Central memory CD8-positive, alpha-beta T cell (primary cell): ENCODE measurements at regions not wholly inside any gene's neighbourhood (a gene's known extent, or its start where the extent isn't known, plus 50 kb on each side); places are given as distances from the start of the nearest gene placed in this dataset.

ENCODE experiments used
- ATAC-seq: fragments of 150-1000 bp; cut with Tn5 transposase; replicated peaks from 2 replicates; pipeline ENCODE4 v1.10.0; 2022; ENCODE audit warnings: mild to moderate bottlenecking, moderate FRiP score, moderate number of reproducible peaks; ENCODE audit not compliant: poor library complexity, severe bottlenecking; ENCODE audit errors: extremely low read depth
- DNase-seq, 2 donors: peaks; one replicate each; pipeline ENCODE4 v3.0.0; 2021; ENCODE audit warnings: low spot score in 2 of 2
- H3K27ac Mint-ChIP-seq: one replicate; pipeline ENCODE4 v1.8.0; 2022; ENCODE audit warnings: low read depth, mild to moderate bottlenecking, moderate library complexity, mixed read lengths
- H3K27me3 Mint-ChIP-seq: one replicate; pipeline ENCODE4 v1.8.0; 2022; ENCODE audit warnings: mixed read lengths
- H3K36me3 Mint-ChIP-seq: one replicate; pipeline ENCODE4 v1.8.0; 2022; ENCODE audit warnings: mild to moderate bottlenecking, moderate library complexity, mixed read lengths; ENCODE audit not compliant: insufficient read depth
- H3K4me1 Mint-ChIP-seq: one replicate; pipeline ENCODE4 v1.8.0; 2022; ENCODE audit warnings: mixed read lengths
- H3K4me3 Mint-ChIP-seq: one replicate; pipeline ENCODE4 v1.8.0; 2022; ENCODE audit warnings: mild to moderate bottlenecking, moderate library complexity, mixed read lengths
- H3K9me3 Mint-ChIP-seq: one replicate; pipeline ENCODE4 v1.8.0; 2022; ENCODE audit warnings: mixed read lengths

DNA sequence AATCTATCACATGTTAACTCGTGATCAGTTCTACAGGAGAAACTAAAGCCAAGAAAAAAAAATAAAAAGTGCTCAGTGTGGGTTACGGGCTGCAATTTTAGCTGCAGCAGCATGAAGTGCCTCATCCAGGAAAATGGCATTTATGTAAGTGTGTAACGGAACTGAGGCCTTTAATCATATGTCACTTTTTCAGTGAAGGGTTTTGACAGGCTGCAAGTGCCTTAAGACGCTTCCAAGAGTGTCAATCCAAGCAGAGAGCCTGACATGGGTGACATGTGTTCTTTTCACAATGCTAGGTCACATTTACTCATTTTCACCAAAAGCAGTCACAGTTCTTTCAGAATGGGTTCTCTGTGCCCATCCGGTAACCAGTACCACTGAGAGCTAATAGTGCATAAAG lies 604.6 kb downstream of the RAB28 start:
- H3K27me3 Mint-ChIP-seq = no peaks in the 10 kb centered on the region
- H3K4me1 Mint-ChIP-seq = no peaks in the 10 kb centered on the region
- H3K27ac Mint-ChIP-seq = no peak overlapping the region
- no peak overlapping the region for H3K4me3 Mint-ChIP-seq
- ATAC-seq = no peak
- H3K36me3 Mint-ChIP-seq = peaks cover 2% of the 10 kb centered on the region
- DNase-seq = no peak
- peaks cover 9% of the 10 kb centered on the region for H3K9me3 Mint-ChIP-seq

DNA sequence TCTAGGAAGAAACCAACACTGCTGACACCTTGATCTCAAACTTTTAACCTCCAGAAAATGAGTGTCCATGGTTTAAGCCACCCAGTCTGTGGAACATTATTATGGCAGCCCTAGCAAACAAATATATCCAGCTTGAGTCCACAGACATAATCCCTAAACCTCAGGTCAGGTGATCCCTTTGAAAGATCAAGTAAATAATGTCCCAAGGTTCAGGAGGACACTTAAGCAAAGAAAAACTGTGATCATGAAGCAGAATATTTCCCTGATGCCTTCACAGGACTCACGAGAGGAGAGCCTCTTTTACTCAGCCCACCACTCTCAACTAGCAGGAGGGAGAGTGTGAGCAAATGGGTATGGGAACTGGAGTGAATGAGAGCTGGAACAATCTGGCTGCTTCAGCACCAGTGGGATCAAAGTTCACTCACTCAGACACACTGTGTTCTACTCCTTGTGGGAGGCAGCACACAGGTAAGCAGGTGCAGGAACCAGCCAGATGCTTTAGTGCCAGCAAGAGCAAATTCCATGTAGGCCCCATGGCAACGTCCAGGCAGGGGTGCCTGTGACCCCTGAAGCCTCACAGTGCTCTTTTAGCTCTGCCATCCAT lies 608.4 kb downstream of the RAB28 start:
- no peak for DNase-seq

DNA sequence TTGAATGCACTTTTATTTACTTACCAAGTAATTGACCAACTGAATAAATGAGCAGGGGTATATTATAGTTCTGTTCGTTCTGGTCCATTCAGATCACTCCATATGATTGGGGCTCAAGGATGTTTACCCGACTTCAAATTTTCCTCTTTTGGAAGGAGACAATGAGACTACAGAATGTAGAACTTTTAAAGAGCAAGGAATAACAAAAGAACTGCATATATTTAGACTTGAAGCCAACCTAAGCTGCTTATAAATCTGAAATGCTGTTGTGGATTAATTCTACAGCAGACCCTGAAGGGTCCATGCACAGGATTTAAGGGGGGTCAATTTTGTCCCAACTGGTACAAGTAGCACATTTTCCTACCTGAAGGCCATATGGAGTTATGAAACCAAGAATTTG lies 610.8 kb downstream of the RAB28 start:
- no peak for DNase-seq
- H3K4me1 Mint-ChIP-seq = no peaks in the 10 kb centered on the region
- no peak overlapping the region for H3K4me3 Mint-ChIP-seq
- H3K27me3 Mint-ChIP-seq = no peaks in the 10 kb centered on the region
- no peaks in the 10 kb centered on the region for H3K36me3 Mint-ChIP-seq
- H3K9me3 Mint-ChIP-seq = peaks cover 10% of the 10 kb centered on the region
- H3K27ac Mint-ChIP-seq = no peak overlapping the region
- no peak for ATAC-seq

More for the DNA sequence above, 608.4 kb downstream of the RAB28 start:
- Mint-ChIP-seq H3K36me3 (no peaks in the 10 kb centered on the region), H3K9me3 (peaks cover 9% of the 10 kb centered on the region), H3K27me3 (no peaks in the 10 kb centered on the region), H3K4me3 (no peak overlapping the region), H3K4me1 (no peaks in the 10 kb centered on the region), H3K27ac (no peak overlapping the region)
- ATAC-seq = no peak

DNA sequence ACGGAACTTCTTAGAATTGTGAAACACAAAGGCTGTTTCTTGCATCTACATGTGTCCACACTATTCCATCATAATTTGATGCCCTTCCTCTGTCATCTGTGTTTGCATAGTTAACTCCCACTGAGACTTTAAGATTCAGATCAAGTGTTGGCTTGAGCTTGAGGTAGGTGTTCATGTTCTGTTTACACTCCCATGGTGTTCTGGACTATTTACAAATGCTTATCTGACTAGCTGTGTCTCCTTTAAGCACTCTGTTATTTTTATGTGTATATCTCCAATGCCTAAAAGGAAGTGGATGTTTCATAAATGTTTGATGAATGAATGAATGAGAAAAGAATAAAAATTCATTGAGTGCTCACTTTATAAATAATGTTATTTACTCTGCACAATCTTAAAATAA lies 622.7 kb downstream of the RAB28 start:
- no peaks in the 10 kb centered on the region for H3K4me1 Mint-ChIP-seq
- no peaks in the 10 kb centered on the region for H3K27me3 Mint-ChIP-seq
- no peaks in the 10 kb centered on the region for H3K9me3 Mint-ChIP-seq
- no peak overlapping the region for H3K27ac Mint-ChIP-seq
- DNase-seq (no peak), ATAC-seq (no peak)
- H3K36me3 Mint-ChIP-seq = no peaks in the 10 kb centered on the region
- H3K4me3 Mint-ChIP-seq = no peak overlapping the region

DNA sequence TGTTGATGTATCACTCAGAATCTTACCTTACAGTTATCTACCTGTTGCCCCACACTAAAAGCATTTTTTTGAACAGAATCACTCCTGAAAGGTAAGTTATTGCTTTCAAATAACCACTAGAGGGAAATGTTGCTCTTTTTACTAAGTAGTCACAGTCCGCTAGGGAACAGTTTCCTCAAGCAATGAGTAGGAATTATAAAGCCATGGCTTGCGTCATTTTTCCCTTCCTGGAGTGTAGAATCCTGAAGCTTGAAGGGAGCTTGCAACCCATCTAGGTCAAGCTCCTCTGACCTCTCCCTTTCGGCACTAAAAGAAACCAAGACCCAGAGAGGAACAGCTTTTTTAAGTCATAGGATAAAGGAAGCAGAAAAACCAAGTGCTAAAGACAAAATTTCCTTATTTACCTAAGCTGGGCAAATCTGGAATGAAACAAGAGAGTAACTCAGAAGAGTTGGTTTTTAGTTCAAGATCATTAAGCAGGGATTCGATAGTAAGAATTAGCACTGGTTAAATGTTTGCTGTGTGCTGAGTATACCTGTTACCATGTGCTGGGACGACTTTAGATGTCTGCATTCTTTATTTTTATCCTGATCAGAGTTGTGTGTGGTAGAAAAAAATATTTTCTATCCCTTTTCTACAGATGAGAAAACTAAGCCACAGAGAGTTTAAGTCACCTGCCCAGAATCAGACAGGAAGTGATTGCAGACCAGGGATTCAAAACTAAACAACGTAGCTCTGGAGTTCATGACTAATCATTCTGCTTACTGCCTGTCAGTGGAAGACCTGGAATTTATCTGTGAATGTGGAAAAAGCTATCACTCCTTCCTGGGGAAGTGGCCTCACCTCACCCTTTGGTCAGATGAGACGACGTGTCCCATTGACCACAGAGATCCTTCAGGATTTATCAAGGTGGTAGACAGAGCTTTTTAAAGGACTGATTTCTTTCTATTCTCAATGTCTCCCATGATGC lies 631.5 kb downstream of the RAB28 start:
- no peaks in the 10 kb centered on the region for H3K4me1 Mint-ChIP-seq
- H3K4me3 Mint-ChIP-seq = no peak overlapping the region
- H3K36me3 Mint-ChIP-seq = no peaks in the 10 kb centered on the region
- H3K27ac Mint-ChIP-seq = no peak overlapping the region
- no peaks in the 10 kb centered on the region for H3K9me3 Mint-ChIP-seq
- DNase-seq = no peak
- H3K27me3 Mint-ChIP-seq = no peaks in the 10 kb centered on the region
- no peak for ATAC-seq

DNA sequence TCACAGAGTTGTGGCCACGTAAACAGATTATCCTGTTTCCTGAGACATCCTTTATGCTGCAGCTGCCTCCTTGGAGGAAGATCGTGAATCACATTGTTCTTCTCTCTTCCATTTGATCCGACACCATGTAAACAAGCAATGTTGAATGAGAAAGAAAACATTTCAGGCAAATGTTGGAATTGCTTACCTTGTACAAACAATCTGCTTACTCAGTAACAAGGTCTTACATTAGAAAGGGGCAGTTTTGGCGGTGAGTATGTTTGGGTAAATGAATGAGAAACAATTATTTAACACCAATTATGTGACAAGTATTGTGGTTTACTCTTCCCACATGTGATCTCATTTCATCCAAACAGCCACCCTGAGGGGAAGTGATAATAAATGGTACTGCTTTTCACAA lies 637.8 kb downstream of the RAB28 start:
- ATAC-seq = no peak
- Mint-ChIP-seq H3K4me1 (no peaks in the 10 kb centered on the region), H3K27ac (no peak overlapping the region), H3K4me3 (no peak overlapping the region), H3K9me3 (no peaks in the 10 kb centered on the region), H3K27me3 (no peaks in the 10 kb centered on the region), H3K36me3 (peaks cover 3% of the 10 kb centered on the region)
- DNase-seq = no peak

DNA sequence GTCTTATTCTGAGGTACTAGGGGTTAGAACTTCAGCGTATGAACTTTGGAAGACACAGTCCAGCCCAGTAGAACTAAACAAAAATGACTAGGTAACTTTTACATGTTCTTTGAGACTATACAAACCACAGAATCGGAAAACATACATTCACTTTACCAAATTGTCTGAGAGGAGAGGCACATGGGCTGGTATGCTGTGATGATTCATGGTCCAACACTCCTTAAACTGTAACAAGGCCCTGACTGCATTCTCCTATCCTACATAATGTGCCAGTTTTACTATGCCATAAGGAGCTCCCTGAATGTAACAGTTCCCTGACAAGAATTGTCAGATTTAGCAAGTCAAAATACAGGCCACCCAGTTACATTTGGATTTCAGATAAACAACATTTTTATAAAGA lies 640.0 kb downstream of the RAB28 start:
- Mint-ChIP-seq H3K27me3 (no peaks in the 10 kb centered on the region), H3K4me1 (no peaks in the 10 kb centered on the region), H3K4me3 (no peak overlapping the region), H3K36me3 (peaks cover 3% of the 10 kb centered on the region), H3K27ac (no peak overlapping the region), H3K9me3 (peaks cover 5% of the 10 kb centered on the region)
- ATAC-seq (no peak), DNase-seq (no peak)

DNA sequence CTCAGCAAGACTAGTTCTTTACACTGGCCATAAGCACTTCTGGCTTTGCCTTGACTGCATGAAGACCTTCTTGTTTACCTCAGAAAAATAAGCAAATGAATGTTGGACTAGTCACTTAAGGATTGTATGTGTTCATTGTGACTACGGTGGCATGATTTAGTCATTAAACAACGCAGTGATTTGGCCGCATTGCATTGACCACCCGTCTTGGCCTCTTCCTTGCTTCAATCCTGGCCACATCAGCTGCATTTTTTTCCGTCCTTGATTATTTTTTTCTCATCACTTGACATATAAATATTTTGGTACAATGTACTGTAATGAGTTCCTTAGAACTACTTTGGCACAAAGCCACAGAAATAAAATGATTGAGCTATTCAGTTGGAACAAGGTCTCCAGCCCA lies 656.2 kb downstream of the RAB28 start:
- ATAC-seq = no peak
- H3K4me3 Mint-ChIP-seq = no peak overlapping the region
- DNase-seq = no peak
- no peaks in the 10 kb centered on the region for H3K4me1 Mint-ChIP-seq
- no peaks in the 10 kb centered on the region for H3K36me3 Mint-ChIP-seq
- no peaks in the 10 kb centered on the region for H3K27me3 Mint-ChIP-seq
- H3K27ac Mint-ChIP-seq = no peak overlapping the region
- H3K9me3 Mint-ChIP-seq = peaks cover 11% of the 10 kb centered on the region

DNA sequence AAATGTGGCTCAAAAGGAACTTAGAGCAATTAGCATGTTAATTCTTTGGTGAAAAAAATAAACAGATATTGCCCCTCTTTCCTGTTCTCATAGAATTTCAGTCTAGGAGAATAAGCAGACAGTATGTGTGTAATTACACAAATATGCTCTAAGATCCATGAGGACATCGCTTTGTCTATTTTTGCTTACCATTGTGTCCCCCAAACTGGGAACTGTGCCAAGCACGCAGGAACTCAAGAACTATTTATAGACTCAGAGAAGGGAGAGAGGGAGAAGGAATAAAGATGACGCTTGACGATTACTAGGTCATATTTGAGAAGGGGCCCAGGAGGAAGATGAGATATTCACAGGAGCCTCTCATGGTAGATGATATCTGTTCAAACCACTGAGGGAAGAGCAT lies 692.6 kb downstream of the RAB28 start:
- Mint-ChIP-seq H3K9me3 (peaks cover 17% of the 10 kb centered on the region), H3K4me3 (no peak overlapping the region), H3K36me3 (no peaks in the 10 kb centered on the region), H3K27me3 (no peaks in the 10 kb centered on the region), H3K4me1 (no peaks in the 10 kb centered on the region), H3K27ac (no peak overlapping the region)
- DNase-seq = no peak
- no peak for ATAC-seq

DNA sequence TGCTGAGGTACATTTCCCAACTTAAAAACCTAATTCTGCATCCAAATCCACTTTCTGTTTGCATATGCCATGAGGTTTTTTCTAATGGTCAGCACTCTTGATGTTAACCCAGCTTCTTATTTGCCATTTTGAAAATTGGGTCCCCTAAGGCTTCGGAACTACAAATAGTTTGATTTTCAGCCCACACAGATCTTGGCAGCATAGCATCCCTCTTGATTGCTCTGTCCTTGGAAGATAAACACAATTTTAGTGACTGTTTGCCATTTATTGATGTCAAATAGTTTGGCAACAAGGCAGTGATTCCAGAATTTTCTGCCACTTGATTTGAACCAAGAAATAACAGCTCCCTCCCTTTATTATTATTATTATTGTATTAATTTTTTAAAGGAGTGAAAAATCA lies 696.9 kb downstream of the RAB28 start:
- H3K4me3 Mint-ChIP-seq = no peak overlapping the region
- peaks cover 5% of the 10 kb centered on the region for H3K9me3 Mint-ChIP-seq
- no peaks in the 10 kb centered on the region for H3K27me3 Mint-ChIP-seq
- peaks cover 1% of the 10 kb centered on the region for H3K36me3 Mint-ChIP-seq
- H3K4me1 Mint-ChIP-seq = no peaks in the 10 kb centered on the region
- H3K27ac Mint-ChIP-seq = no peak overlapping the region
- no peak for DNase-seq
- ATAC-seq = no peak

DNA sequence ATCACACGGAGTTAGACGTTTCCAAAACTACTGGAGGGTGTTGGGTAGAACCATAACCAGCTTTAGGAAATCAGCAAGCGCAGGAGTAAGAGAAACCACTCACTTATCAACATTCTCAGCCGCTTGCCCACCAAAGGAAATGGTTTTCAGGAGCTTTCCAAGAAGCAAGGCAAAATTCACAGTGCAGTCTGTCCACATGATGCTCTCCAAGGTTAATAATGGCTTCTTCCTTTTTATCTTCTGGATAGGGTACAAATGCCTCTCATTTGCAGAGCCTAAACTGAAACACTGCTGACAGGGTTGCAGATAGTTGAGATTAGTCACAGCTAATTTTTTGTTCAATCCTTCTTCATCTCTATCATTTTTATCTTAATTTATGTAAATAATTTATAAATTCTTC lies 705.4 kb downstream of the RAB28 start:
- H3K4me1 Mint-ChIP-seq = no peaks in the 10 kb centered on the region
- H3K27ac Mint-ChIP-seq = no peak overlapping the region
- H3K4me3 Mint-ChIP-seq = no peak overlapping the region
- ATAC-seq (no peak), DNase-seq (no peak)
- peaks cover 6% of the 10 kb centered on the region for H3K9me3 Mint-ChIP-seq
- H3K27me3 Mint-ChIP-seq = no peaks in the 10 kb centered on the region
- H3K36me3 Mint-ChIP-seq = no peaks in the 10 kb centered on the region

DNA sequence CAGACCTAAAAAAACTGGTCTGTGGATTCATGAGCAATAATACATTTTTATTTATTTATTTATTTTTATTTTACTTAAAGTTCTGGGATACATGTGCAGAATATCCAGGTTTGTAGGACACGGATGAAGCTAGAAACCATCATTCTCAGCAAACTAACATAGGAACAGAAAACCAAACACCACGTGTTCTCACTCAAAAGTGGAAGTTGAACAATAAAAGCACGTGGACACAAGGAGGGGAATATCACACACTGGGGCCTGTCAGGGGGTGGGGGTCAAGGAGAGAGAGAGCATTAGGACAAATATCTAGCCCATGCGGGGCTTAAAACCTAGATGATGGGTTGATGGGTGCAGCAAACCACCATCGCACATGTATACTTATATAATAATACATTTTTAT lies 705.9 kb downstream of the RAB28 start:
- ATAC-seq = no peak
- no peak overlapping the region for H3K4me3 Mint-ChIP-seq
- DNase-seq = no peak
- H3K9me3 Mint-ChIP-seq = peaks cover 6% of the 10 kb centered on the region
- no peaks in the 10 kb centered on the region for H3K27me3 Mint-ChIP-seq
- H3K27ac Mint-ChIP-seq = no peak overlapping the region
- H3K36me3 Mint-ChIP-seq = no peaks in the 10 kb centered on the region
- H3K4me1 Mint-ChIP-seq = no peaks in the 10 kb centered on the region

DNA sequence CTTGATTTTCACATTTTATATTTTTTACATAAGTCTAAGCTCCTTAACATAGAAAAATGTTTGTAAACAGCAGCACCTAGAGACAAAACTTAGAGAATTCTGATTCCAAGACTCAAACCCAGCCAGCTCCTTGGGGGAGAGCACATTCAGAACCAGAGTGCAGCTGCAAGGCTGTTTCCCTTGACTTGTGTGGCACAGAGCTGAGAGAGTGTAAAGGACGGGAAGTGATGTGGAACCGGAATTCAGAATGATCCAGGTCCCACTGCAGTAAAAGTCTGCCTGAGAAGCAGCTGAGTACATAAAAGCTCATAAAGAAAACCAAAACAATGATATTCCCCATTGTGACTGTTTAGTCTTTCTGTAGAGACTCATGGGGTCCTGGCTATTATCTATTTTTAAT lies 713.8 kb downstream of the RAB28 start:
- Mint-ChIP-seq H3K9me3 (peaks cover 11% of the 10 kb centered on the region), H3K27ac (no peak overlapping the region), H3K27me3 (no peaks in the 10 kb centered on the region), H3K36me3 (no peaks in the 10 kb centered on the region), H3K4me3 (no peak overlapping the region), H3K4me1 (no peaks in the 10 kb centered on the region)
- no peak for ATAC-seq
- no peak for DNase-seq
